CD4-positive, alpha-beta T cell treated with Interleukin-1 beta for 1 hour (primary cell): ENCODE measurements at regions not wholly inside any gene's neighbourhood (a gene's known extent, or its start where the extent isn't known, plus 50 kb on each side); places are given as distances from the start of the nearest gene placed in this dataset.
"Not testable (repeated sequence)": the region's sequence is repeated elsewhere in the genome, so short reads cannot be mapped to it uniquely, and the experiment has no call there.

Source experiments
- DNase-seq, 2 donors: peaks; one replicate each; pipeline ENCODE4 v3.0.0-alpha.2; 2020 to 2022

GRCh38 chr1:184882957-184883815, 91.1 kb downstream of the NIBAN1 start:
- DNase-seq, result no peak

- DNase-seq, result no peak
Measured at GRCh38 chr1:184881941-184882913, 92.1 kb downstream of the NIBAN1 start.

GRCh38 chr1:184879876-184880557, 94.3 kb downstream of the NIBAN1 start:
- DNase-seq, result no peak

GRCh38 chr1:184878602-184879001, 95.7 kb downstream of the NIBAN1 start:
- no peak for DNase-seq

DNA sequence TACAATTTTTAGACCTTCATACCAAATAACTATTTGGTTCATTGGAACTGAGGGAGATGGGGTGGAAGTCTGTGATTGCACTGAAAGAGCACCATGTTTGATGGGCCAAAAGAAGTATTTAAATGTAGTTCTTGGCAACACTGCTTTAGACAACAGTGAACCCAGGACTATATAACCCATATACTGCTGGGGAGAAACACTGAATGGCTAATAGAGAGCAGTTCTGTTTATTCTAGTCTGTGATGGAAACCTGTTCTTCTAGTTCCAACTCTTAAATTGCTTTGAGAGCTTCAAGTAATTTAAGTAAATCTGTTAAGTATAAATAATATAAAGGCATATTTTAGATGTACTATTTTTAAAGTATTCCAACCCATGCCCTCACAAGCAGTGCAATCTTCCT, 96.3 kb downstream of the NIBAN1 start:
- DNase-seq, result no peak

DNA sequence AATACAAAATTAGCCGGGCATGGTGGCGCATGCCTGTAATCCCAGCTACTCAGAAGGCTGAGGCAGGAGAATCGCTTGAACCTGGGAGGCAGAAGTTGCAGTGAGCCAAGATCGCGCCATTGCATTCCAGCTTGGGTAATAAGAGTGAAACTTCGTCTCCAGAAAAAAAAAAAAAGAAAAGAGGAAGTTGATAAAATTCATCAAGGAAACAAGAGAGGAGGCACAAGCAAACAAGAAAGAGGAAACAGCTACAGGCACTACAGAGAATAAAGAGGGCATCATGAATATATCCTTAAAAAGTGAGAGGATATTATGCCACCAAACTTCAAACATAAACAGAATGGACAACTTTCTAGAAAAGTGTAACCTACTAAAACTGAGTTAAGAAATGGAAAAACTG, 98.3 kb downstream of the NIBAN1 start:
- not testable (repeated sequence) for DNase-seq

GRCh38 chr1:184875218-184875617, 99.1 kb downstream of the NIBAN1 start:
- DNase-seq, result no peak

- peak in 1 of 2 donors; percentile 28 for DNase-seq
Measured at GRCh38 chr1:184870319-184870718, 104.0 kb downstream of the NIBAN1 start.

DNA sequence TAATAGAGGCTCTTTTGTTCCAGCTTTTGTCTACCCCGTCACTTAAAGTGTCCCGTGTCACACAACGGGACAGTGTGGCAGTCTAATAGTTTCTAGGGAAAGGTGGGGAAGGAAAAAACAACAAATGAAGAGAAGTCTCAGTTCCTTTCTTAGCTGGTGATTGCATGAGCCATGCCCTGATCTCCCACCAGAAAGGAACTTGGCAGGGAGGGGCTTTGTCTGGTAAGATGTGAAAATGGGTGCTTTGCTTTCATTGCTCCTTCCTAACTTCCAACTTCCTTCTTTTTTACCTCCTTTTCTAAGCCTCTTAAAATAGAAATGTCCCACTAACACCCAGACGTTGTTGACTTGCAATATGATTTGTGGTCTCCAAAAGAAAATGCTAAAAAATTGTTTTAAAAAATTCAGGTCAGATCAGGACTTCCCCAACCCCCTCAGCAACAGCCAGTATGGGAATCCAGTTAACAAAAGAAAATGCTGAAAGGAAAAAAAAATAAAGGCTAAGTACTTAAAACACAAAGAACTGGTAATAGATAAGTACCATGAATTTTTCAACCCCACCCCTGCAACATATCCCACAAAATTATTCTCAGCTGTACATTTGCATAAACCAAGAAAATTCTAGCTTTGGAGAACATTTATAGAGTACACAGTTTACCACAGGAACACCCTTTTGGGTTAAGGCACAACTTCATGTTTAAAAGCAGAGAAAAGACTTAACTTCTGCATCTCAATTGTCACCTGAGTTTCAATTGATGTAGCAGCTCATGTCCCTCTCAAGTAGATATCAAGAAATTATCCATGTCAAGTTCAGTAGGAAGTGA, 106.2 kb downstream of the NIBAN1 start:
- DNase-seq, result no peak

DNA sequence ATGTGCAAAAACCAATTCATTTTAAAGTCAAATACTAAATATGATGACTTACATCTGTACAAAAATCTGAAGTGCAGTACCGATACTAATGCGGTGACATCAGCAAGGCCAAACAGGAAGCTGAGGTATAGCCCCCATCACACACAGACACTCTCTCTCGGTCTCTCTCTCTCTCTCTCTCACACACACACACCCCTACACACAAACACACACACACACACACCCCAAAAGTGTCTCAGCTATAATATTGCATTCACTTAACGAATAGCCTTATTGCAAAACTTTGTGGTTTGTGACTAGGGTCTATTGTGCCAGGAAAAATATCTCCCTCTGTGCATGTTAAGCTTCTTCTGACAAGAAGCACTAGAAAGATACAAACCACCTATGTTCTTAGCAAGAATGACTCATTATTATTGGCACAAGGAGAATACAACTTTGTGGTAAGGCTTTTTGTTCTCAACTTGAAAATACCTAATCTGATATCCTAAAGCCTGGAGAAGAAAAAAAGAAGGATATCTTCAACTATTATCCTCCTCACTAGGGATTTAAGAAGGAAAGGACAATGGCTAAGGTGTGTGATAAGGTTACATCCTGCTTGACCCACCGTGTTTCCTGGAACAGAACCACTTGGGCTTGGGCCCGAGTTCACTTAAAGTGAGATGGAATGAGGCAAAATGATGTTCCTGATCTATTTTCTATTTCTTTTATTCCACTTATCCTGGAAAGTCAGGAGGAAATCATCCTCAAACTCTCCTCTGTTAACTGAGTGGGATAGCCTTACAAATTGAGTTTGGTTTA, 107.1 kb downstream of the NIBAN1 start:
- peak; percentile 65 to 71 for DNase-seq

GRCh38 chr1:184866586-184866985, 107.7 kb downstream of the NIBAN1 start:
- no peak for DNase-seq

DNA sequence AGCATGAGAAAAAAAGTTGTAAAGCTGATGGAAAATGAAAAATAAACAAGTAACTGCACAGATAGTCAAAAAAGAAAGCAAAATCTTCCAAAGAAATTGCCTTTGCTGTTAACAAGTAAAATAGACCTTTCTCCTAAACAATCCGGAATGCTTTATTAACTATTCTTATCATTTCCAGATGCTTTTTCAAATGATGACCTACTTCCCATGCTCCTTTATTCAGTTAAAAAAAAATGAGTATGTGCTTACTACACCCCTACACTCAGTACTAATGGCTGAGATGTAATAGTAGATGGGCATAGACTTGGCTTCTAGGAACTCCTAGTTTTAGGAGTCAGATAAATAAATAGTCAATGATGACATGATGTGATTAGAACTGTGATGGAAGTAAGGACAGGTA, 108.5 kb downstream of the NIBAN1 start:
- DNase-seq, result no peak

DNA sequence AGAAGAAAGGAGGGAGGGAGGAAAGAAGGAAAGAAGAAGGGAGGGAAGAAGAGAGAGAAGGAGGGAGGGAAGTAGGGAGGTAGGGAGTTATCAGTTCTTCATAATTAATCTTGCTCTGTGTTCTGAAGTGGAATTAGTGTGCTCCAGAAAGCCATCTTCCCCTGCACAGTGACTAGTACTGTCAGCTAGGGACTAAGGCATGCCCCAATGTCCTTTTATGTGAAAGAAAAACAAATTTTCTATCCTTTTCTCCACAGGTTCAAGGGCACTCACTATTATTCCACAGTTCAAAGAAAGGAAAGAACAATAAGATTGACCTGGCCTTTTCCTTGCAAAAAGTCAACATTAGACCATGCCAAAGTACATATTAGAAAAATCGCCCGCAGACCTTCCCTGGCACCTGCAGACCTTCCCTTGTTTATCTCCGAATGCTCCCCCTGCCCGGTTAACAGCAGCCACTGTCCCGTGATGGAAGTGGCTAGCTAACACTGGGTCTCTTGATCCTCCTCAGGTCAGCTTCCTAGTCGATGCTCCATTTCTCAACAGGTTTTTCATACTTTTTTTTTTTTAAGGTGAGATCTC, 107.2 kb upstream of the EDEM3 start:
- no peak for DNase-seq

- DNase-seq, result no peak
Measured at GRCh38 chr1:184860985-184861754, 106.5 kb upstream of the EDEM3 start.

DNA sequence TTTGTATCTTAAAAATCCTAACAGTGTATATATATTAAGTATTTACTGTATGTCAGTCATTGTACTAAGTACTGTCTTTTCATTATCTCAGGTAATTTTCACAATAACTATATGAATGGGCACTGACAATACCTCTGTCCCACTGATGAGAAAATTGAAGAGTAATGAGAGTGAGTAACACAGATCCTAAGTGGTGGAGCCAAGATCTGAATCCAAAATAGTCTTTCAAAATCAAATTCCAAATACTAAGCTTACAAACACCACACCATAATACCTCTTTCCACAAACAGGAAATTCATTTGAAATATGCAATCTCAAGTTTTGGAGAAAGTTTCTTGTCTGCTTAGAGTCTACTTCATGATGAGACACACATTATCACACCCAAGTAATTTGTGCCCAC, 105.9 kb upstream of the EDEM3 start:
- DNase-seq, result no peak

GRCh38 chr1:184859381-184860105, 104.9 kb upstream of the EDEM3 start:
- DNase-seq, result no peak

DNA sequence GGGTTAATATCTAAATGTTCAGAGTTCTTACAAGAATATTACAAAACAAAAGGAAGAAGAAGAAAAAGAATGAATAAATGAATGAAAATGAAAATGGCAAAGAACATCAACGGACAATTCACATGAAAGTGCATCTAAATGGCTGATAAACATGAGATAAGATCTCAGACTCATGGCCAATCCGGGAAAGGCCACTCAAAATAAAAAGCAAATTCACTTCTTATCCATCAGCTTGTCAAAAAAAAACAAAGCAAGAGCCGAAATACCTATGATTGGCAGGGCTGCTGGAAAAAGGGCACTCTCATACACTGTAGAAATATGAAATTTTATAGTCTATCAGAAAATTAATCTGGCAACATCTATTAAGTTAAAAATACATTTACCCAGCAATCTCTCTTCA, 103.6 kb upstream of the EDEM3 start:
- no peak for DNase-seq

GRCh38 chr1:184854496-184855140, 100.0 kb upstream of the EDEM3 start:
- DNase-seq, result no peak

DNA sequence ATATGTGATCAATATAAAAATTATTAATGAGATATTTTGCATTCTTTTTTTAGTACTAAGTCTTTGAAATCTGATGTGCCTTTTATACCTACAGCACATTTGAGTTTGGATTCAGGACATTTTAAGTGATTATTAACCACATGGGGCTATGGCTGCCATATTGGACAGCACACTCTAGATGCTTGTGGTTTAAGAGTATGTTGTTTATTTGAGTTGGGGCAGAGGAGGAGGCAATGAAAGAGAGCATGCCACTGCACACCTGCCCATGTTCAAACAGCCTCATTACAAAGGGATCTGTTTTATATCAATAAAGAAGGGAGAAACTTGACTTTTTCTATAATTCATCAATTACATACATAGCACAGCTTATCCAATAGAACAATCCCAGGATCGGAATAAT, 99.4 kb upstream of the EDEM3 start:
- no peak for DNase-seq
